Calu3 (cell line): ENCODE measurements at regions not wholly inside any gene's neighbourhood (a gene's known extent, or its start where the extent isn't known, plus 50 kb on each side); places are given as distances from the start of the nearest gene placed in this dataset.

ENCODE experiments used
- BruUV-seq: library from RNA; stranded (reverse); fragments of 400-500 nt; replicated peaks from 2 replicates; lab custom pipeline; 2021; lab: Mats Ljungman, UMichigan
- CTCF ChIA-PET: fragments of 300-600 bp; sonication (Branson Sonifier 250); formaldehyde crosslinking; loops from one replicate; lab custom pipeline; 2022; ENCODE audit warnings: antibody characterized with exemption; lab: Charles Lee
- DNase-seq: peaks from one replicate; pipeline ENCODE4 v3.0.0; 2022
- H3K27ac Mint-ChIP-seq: one replicate; pipeline ENCODE4 v1.8.0; 2022; ENCODE audit warnings: mixed read lengths; ENCODE audit not compliant: unreplicated experiment
- H3K27me3 Mint-ChIP-seq: one replicate; pipeline ENCODE4 v1.8.0; 2022; ENCODE audit warnings: mixed read lengths; ENCODE audit not compliant: unreplicated experiment
- H3K36me3 Mint-ChIP-seq: one replicate; pipeline ENCODE4 v1.8.0; 2022; ENCODE audit warnings: mild to moderate bottlenecking, moderate library complexity, mixed read lengths; ENCODE audit not compliant: insufficient read depth, unreplicated experiment
- H3K4me1 Mint-ChIP-seq: one replicate; pipeline ENCODE4 v1.8.0; 2022; ENCODE audit warnings: mild to moderate bottlenecking, low read depth, mixed read lengths; ENCODE audit not compliant: unreplicated experiment
- H3K4me3 Mint-ChIP-seq: one replicate; pipeline ENCODE4 v1.8.0; 2022; ENCODE audit warnings: mild to moderate bottlenecking, low read depth, moderate library complexity, mixed read lengths; ENCODE audit not compliant: unreplicated experiment
- H3K9me3 Mint-ChIP-seq: one replicate; pipeline ENCODE4 v1.8.0; 2022; ENCODE audit warnings: low read depth, mixed read lengths; ENCODE audit not compliant: unreplicated experiment
- CTCF ChIP-seq: fragments of 200-600 bp; IDR thresholded peaks from one replicate; pipeline ENCODE4 v1.8.0; 2022; ENCODE audit warnings: antibody characterized with exemption; ENCODE audit not compliant: unreplicated experiment
- intact Hi-C: fragments of 100-400 bp; cut with micrococcal nuclease; formaldehyde crosslinking; loops from one replicate; pipeline ENCODE4 v1.10.0; 2022; ENCODE audit not compliant: unreplicated experiment

GRCh38 chr2:234705108-234705507 is 208.2 kb upstream of the ARL4C start:
- CTCF ChIA-PET, result interaction anchor here (0.5 kb wide), 1 partner anchor 279 kb away, joined by 3 read pairs; no protein-coding TSS in a partner anchor
- Mint-ChIP-seq H3K4me3 (no peak overlapping the region), H3K27ac (no peak overlapping the region), H3K4me1 (no peaks in the 10 kb centered on the region), H3K36me3 (no peaks in the 10 kb centered on the region), H3K27me3 (peaks cover 47% of the 10 kb centered on the region), H3K9me3 (peaks cover 3% of the 10 kb centered on the region)
- no TSS peak for BruUV-seq
- TF ChIP-seq CTCF, result no peak
- intact Hi-C loops, result no loop called here
- DNase-seq, result no peak

- BruUV-seq, result no TSS peak
- TF ChIP-seq CTCF, result no peak
- peaks cover 47% of the 10 kb centered on the region for H3K27me3 Mint-ChIP-seq
- no peak overlapping the region for H3K4me3 Mint-ChIP-seq
- no peak overlapping the region for H3K27ac Mint-ChIP-seq
- CTCF ChIA-PET, result no interaction called here
- H3K9me3 Mint-ChIP-seq, result peaks cover 7% of the 10 kb centered on the region
- H3K4me1 Mint-ChIP-seq, result no peaks in the 10 kb centered on the region
- no peaks in the 10 kb centered on the region for H3K36me3 Mint-ChIP-seq
- intact Hi-C loops, result no loop called here
- no peak for DNase-seq
Measured at GRCh38 chr2:234703258-234703657, 206.4 kb upstream of the ARL4C start.

GRCh38 chr2:234702731-234703225 is 205.9 kb upstream of the ARL4C start:
- TF ChIP-seq CTCF, result no peak
- Mint-ChIP-seq H3K27me3 (peaks cover 47% of the 10 kb centered on the region), H3K4me3 (no peak overlapping the region), H3K4me1 (no peaks in the 10 kb centered on the region), H3K9me3 (peaks cover 7% of the 10 kb centered on the region), H3K36me3 (no peaks in the 10 kb centered on the region), H3K27ac (no peak overlapping the region)
- intact Hi-C loops, result no loop called here
- CTCF ChIA-PET, result no interaction called here
- DNase-seq, result no peak
- BruUV-seq, result no TSS peak

GRCh38 chr2:234701841-234702240 is 205.0 kb upstream of the ARL4C start:
- Mint-ChIP-seq H3K27me3 (peaks cover 47% of the 10 kb centered on the region), H3K9me3 (peaks cover 10% of the 10 kb centered on the region), H3K4me1 (no peaks in the 10 kb centered on the region), H3K27ac (no peak overlapping the region), H3K36me3 (no peaks in the 10 kb centered on the region), H3K4me3 (no peak overlapping the region)
- CTCF ChIA-PET, result no interaction called here
- no TSS peak for BruUV-seq
- intact Hi-C loops, result no loop called here
- DNase-seq, result no peak
- TF ChIP-seq CTCF, result no peak
